Type B pancreatic cell (in vitro differentiated cells): ENCODE measurements at regions not wholly inside any gene's neighbourhood (a gene's known extent, or its start where the extent isn't known, plus 50 kb on each side); places are given as distances from the start of the nearest gene placed in this dataset.

Source experiments
- DNase-seq: peaks from one replicate; pipeline ENCODE4 v3.0.0; 2021; ENCODE audit warnings: mixed read lengths; ENCODE audit not compliant: unreplicated experiment; ENCODE audit errors: extremely low spot score
- H3K27ac Mint-ChIP-seq: 2 replicates; pipeline ENCODE4 v1.8.0; 2021; ENCODE audit warnings: mild to moderate bottlenecking, mixed read lengths
- H3K27me3 Mint-ChIP-seq: 2 replicates; pipeline ENCODE4 v1.8.0; 2021; ENCODE audit warnings: mixed read lengths
- H3K36me3 Mint-ChIP-seq: 2 replicates; pipeline ENCODE4 v1.8.0; 2021; ENCODE audit warnings: mixed read lengths
- H3K4me1 Mint-ChIP-seq: one replicate; pipeline ENCODE4 v1.8.0; 2021; ENCODE audit warnings: mixed read lengths; ENCODE audit not compliant: unreplicated experiment
- H3K4me3 Mint-ChIP-seq: 2 replicates; pipeline ENCODE4 v1.8.0; 2021; ENCODE audit warnings: mild to moderate bottlenecking, mixed read lengths
- H3K9me3 Mint-ChIP-seq: 2 replicates; pipeline ENCODE4 v1.8.0; 2021; ENCODE audit warnings: mixed read lengths
- TF ChIP-seq, protein P1 (sequence below): fragments of 200-600 bp; sonication (generic); conservative IDR thresholded peaks from 2 replicates; pipeline ENCODE4 v1.5.0; 2021; ENCODE audit warnings: antibody characterized with exemption, mild to moderate bottlenecking

DNA sequence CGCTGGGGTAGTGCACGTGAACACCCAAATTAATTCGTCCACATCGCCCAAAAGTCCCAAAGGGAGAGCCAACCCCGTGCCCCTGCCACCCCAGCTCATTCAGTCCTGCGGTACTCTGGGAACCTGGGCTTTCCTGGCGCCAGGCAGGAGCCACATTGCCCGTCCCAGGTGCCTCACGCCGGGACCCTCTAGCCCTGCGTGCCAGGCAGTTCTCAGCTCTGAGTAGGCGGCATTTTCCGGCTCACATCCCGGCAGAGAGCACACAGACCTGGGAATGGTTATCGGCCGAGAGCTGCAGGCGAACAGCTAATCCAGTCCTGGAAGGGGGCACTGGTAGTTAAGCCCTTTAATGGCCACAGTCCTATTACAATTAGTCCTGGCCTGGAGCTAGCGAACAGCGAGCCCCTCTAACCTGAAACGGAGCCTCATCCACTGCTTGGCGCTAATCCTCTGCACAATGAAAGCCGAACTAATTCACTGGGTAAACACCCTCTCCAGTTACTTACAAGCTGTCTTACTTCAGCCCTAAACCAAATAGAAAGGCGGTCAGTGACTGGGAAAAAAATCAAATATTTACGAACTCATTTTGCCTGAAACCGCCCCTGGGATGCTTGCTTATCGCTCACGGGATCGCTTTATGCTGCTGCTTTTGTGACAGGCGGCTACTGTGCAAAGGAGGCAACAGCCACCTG lies 254.6 kb upstream of the SOX14 start:
- H3K27ac Mint-ChIP-seq, result no peak overlapping the region
- no peaks in the 10 kb centered on the region for H3K36me3 Mint-ChIP-seq
- H3K9me3 Mint-ChIP-seq, result no peaks in the 10 kb centered on the region
- TF ChIP-seq, protein P1, sequence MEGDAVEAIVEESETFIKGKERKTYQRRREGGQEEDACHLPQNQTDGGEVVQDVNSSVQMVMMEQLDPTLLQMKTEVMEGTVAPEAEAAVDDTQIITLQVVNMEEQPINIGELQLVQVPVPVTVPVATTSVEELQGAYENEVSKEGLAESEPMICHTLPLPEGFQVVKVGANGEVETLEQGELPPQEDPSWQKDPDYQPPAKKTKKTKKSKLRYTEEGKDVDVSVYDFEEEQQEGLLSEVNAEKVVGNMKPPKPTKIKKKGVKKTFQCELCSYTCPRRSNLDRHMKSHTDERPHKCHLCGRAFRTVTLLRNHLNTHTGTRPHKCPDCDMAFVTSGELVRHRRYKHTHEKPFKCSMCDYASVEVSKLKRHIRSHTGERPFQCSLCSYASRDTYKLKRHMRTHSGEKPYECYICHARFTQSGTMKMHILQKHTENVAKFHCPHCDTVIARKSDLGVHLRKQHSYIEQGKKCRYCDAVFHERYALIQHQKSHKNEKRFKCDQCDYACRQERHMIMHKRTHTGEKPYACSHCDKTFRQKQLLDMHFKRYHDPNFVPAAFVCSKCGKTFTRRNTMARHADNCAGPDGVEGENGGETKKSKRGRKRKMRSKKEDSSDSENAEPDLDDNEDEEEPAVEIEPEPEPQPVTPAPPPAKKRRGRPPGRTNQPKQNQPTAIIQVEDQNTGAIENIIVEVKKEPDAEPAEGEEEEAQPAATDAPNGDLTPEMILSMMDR, result no peak
- H3K4me3 Mint-ChIP-seq, result peak overlapping the region; percentile 20
- H3K27me3 Mint-ChIP-seq, result peaks cover 6% of the 10 kb centered on the region
- DNase-seq, result no peak
- no peaks in the 10 kb centered on the region for H3K4me1 Mint-ChIP-seq

DNA sequence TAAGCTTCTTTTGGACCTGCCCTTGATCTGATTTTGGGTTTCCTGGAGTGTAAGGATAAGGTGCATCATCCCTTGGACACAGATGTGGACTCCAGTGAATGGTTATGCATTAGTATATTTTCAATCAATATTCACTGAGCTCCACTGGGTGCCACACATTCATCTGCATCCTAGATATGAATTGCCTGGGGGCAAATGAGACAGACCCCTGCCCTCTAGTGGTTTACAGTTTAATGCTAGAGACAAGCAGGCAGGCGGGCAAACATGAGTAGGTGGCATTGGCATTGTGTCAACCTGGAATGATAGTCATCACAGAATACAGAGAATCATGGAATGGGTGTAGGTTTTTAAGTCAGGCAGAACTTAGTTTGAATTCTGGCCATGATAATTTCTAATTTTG lies 252.5 kb upstream of the SOX14 start:
- no peaks in the 10 kb centered on the region for H3K4me1 Mint-ChIP-seq
- no peak for DNase-seq
- H3K9me3 Mint-ChIP-seq, result no peaks in the 10 kb centered on the region
- peaks cover 10% of the 10 kb centered on the region for H3K27me3 Mint-ChIP-seq
- H3K27ac Mint-ChIP-seq, result no peak overlapping the region
- no peak overlapping the region for H3K4me3 Mint-ChIP-seq
- no peaks in the 10 kb centered on the region for H3K36me3 Mint-ChIP-seq
- TF ChIP-seq, protein P1, result no peak

DNA sequence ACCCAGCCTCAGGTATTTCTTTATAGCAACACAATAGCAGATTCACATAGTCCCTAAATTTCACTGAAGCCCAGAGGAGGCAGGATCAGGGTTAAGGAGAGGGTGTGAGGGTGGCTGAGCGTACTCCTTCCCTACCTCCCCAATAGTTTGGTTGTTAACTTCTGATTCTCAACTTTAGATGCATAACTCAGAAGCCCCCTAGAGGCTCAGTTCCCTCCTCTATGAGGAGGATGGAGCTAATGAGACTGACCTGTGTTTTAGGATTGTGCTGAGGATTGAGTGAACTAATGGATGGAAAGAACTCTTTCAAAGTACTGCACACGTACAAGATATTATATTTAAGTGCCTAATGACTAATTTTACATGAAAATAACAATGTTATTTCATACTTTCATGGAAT lies 249.3 kb upstream of the SOX14 start:
- Mint-ChIP-seq H3K9me3 (no peaks in the 10 kb centered on the region), H3K36me3 (no peaks in the 10 kb centered on the region), H3K4me3 (no peak overlapping the region), H3K27me3 (peaks cover 19% of the 10 kb centered on the region), H3K4me1 (no peaks in the 10 kb centered on the region), H3K27ac (no peak overlapping the region)
- TF ChIP-seq, protein P1, result peak; percentile 46
- DNase-seq, result no peak

DNA sequence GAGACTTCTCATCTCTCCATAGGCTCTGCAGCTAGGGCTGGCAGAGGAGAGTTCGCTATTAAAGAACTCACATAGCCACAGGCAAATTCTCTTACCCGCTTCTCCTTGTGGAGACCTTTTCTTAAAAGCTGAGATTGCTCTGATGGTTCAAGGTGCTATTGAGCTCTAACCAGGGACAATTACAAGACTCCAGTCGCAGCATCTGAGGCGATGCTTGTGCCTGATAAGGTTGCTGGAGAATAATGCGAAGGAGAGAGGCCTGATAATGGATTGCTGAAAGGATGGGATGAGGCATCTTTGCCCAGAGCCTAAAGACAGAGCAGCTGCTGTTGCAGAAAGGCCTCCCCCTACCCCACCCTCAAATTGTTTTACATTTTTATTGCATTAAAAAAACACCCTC lies 244.5 kb upstream of the SOX14 start:
- TF ChIP-seq, protein P1, result no peak
- Mint-ChIP-seq H3K27me3 (peaks cover 22% of the 10 kb centered on the region), H3K9me3 (no peaks in the 10 kb centered on the region), H3K4me3 (no peak overlapping the region), H3K27ac (no peak overlapping the region), H3K4me1 (no peaks in the 10 kb centered on the region), H3K36me3 (no peaks in the 10 kb centered on the region)
- DNase-seq, result no peak

DNA sequence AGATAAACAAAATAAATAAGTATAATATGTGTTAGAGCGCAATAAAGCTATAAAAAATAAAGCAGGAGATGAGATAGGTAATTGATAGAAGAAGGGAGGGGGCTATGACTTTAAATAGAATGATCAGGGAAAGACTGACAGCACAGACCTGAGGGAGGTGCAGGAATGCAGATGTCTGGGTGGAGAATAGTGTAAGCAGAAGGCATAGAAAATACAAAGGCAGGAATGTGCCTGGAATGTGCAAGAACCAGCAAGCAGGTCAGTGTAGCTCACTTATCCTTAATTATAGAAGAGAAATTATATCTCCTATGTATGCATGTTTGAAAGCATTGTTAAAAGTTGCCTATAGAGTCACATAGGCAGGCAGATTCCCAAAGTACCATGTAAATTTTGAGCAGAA lies 239.4 kb upstream of the SOX14 start:
- H3K4me1 Mint-ChIP-seq, result no peaks in the 10 kb centered on the region
- no peak overlapping the region for H3K4me3 Mint-ChIP-seq
- H3K36me3 Mint-ChIP-seq, result no peaks in the 10 kb centered on the region
- no peaks in the 10 kb centered on the region for H3K9me3 Mint-ChIP-seq
- peaks cover 13% of the 10 kb centered on the region for H3K27me3 Mint-ChIP-seq
- no peak overlapping the region for H3K27ac Mint-ChIP-seq
- TF ChIP-seq, protein P1, result no peak
- DNase-seq, result no peak

DNA sequence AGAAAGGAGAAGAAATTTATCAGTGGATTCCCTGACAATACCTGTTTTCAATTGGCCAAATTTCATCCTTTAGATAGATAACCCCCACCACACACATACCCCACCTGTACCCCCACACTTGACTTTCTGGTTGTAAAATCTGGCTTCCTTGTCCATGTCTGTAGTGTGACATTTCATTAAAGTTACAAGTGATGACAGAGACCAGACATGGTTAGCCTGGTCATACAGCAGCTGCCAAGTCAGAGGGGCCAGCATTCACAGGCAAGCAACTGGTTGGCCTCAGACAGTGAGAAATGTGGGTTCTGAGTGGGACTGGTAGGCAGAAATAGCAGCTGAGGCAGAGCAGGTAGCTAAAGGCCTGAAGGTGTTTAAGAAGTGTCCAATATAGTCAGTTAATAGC lies 238.6 kb upstream of the SOX14 start:
- H3K4me1 Mint-ChIP-seq, result no peaks in the 10 kb centered on the region
- peaks cover 10% of the 10 kb centered on the region for H3K27me3 Mint-ChIP-seq
- TF ChIP-seq, protein P1, result no peak
- no peak overlapping the region for H3K4me3 Mint-ChIP-seq
- H3K27ac Mint-ChIP-seq, result no peak overlapping the region
- no peaks in the 10 kb centered on the region for H3K36me3 Mint-ChIP-seq
- no peak for DNase-seq
- no peaks in the 10 kb centered on the region for H3K9me3 Mint-ChIP-seq
